ENCODE measurements at regions not wholly inside any gene's neighbourhood (a gene's known extent, or its start where the extent isn't known, plus 50 kb on each side); places are given as distances from the start of the nearest gene placed in this dataset.

GRCh38 chr13:59111751-59112171, 1052.0 kb downstream of the DIAPH3 start:
- Mint-ChIP-seq H3K27me3 (ENCODE audit: low read depth in 3 of 3) (no peaks in the 10 kb centered on the region), H3K36me3 (peaks cover 0 to 4% (median 0%) of the 10 kb centered on the region in 3 donors), H3K9me3 (peaks cover 0 to 48% (median 10%) of the 10 kb centered on the region in 6 donors), H3K27ac (no peak overlapping the region), H3K4me1 (no peaks in the 10 kb centered on the region), H3K4me3 (no peak overlapping the region)
- no peak for DNase-seq

GRCh38 chr13:59112221-59112718, 1051.5 kb downstream of the DIAPH3 start:
- Mint-ChIP-seq H3K36me3 (peaks cover 0 to 4% (median 0%) of the 10 kb centered on the region in 3 donors), H3K4me3 (no peak overlapping the region), H3K27ac (no peak overlapping the region), H3K9me3 (peaks cover 0 to 44% (median 9%) of the 10 kb centered on the region in 6 donors), H3K4me1 (no peaks in the 10 kb centered on the region), H3K27me3 (ENCODE audit: low read depth in 3 of 3) (no peaks in the 10 kb centered on the region)
- no peak for DNase-seq

GRCh38 chr13:59119475-59119874, 1044.3 kb downstream of the DIAPH3 start:
- Mint-ChIP-seq H3K4me3 (no peak overlapping the region), H3K27me3 (ENCODE audit: low read depth in 3 of 3) (no peaks in the 10 kb centered on the region), H3K4me1 (no peaks in the 10 kb centered on the region), H3K9me3 (peaks cover 3 to 41% (median 8%) of the 10 kb centered on the region in 6 donors), H3K36me3 (peaks cover 0 to 7% (median 0%) of the 10 kb centered on the region in 3 donors), H3K27ac (no peak overlapping the region)
- DNase-seq = no peak

DNA sequence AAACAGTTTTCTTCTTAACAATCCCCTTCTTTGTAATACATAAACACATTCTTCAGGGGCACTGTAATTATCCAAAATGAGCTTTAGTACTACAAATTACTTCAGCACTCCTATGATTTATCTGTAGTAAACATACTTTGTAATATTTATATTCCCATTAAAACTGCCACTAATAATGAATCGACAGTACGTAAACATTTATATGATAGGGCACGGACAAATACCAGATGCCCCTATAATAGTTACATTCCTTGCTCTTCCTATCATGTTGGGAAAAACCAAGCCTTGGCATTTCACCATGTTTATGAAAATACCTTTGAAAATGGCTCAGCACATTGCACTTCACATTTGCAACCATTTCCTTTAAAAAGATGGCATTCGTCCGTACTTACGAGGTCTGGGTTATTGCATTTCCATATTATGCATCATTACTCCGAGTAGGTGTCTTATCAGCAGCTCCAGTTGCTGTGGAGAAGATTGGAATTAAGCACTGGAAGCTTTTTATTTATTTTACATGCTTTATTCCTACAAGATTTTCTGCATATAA, 1043.4 kb downstream of the DIAPH3 start:
- Mint-ChIP-seq H3K27me3 (ENCODE audit: low read depth in 3 of 3) (peaks cover 0 to 3% (median 0%) of the 10 kb centered on the region in 3 donors), H3K36me3 (peaks cover 0 to 7% (median 0%) of the 10 kb centered on the region in 3 donors), H3K27ac (no peak overlapping the region), H3K4me3 (no peak overlapping the region), H3K9me3 (peaks cover 6 to 42% (median 11%) of the 10 kb centered on the region in 6 donors), H3K4me1 (no peaks in the 10 kb centered on the region)
- no peak for DNase-seq

GRCh38 chr13:59121507-59121906, 1042.2 kb downstream of the DIAPH3 start:
- H3K27ac Mint-ChIP-seq = no peak overlapping the region
- peaks cover 0 to 3% (median 0%) of the 10 kb centered on the region in 3 donors for H3K27me3 Mint-ChIP-seq (ENCODE audit: low read depth in 3 of 3)
- no peaks in the 10 kb centered on the region for H3K4me1 Mint-ChIP-seq
- peaks cover 6 to 42% (median 12%) of the 10 kb centered on the region in 6 donors for H3K9me3 Mint-ChIP-seq
- no peak overlapping the region for H3K4me3 Mint-ChIP-seq
- no peak for DNase-seq
- peaks cover 0 to 7% (median 0%) of the 10 kb centered on the region in 3 donors for H3K36me3 Mint-ChIP-seq

GRCh38 chr13:59126474-59126873, 1037.3 kb downstream of the DIAPH3 start:
- Mint-ChIP-seq H3K36me3 (peaks cover 0 to 2% (median 0%) of the 10 kb centered on the region in 3 donors), H3K4me3 (no peak overlapping the region), H3K9me3 (peaks cover 3 to 51% (median 13%) of the 10 kb centered on the region in 6 donors), H3K27me3 (ENCODE audit: low read depth in 3 of 3) (peaks cover 0 to 3% (median 2%) of the 10 kb centered on the region in 3 donors), H3K4me1 (no peaks in the 10 kb centered on the region), H3K27ac (no peak overlapping the region)
- no peak for DNase-seq

DNA sequence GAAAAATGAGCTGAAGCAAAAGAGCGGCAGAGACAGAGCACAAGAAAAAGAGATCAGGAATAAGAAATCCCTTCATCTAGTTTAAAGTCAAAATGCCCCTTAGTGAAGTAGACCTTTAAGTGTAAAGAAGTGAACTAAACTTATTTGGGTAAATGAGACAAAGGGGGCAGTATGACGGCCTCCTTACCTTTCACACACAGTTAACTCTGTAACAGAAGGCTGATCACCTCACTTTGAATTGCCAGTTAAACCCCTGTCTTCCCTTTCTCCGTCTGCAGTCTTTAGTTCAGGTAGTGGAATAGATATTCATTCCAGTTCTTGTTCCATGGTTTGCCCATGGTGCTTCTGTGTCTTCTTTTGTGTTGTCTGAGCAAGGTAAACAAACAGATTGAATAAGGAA, 1029.8 kb downstream of the DIAPH3 start:
- no peak overlapping the region for H3K27ac Mint-ChIP-seq
- H3K27me3 Mint-ChIP-seq (ENCODE audit: low read depth in 3 of 3) = peaks cover 0 to 1% (median 1%) of the 10 kb centered on the region in 3 donors
- H3K4me1 Mint-ChIP-seq = no peaks in the 10 kb centered on the region
- no peak for DNase-seq
- no peaks in the 10 kb centered on the region for H3K36me3 Mint-ChIP-seq
- H3K4me3 Mint-ChIP-seq = no peak overlapping the region
- peaks cover 9 to 55% (median 19%) of the 10 kb centered on the region in 6 donors for H3K9me3 Mint-ChIP-seq

GRCh38 chr13:59144700-59145099, 1019.0 kb downstream of the DIAPH3 start:
- no peak overlapping the region for H3K27ac Mint-ChIP-seq
- no peaks in the 10 kb centered on the region for H3K27me3 Mint-ChIP-seq (ENCODE audit: low read depth in 3 of 3)
- no peak for DNase-seq
- H3K9me3 Mint-ChIP-seq = peaks cover 3 to 21% (median 11%) of the 10 kb centered on the region in 6 donors
- no peak overlapping the region for H3K4me3 Mint-ChIP-seq
- no peaks in the 10 kb centered on the region for H3K4me1 Mint-ChIP-seq
- H3K36me3 Mint-ChIP-seq = no peaks in the 10 kb centered on the region

GRCh38 chr13:59145381-59145780, 1018.3 kb downstream of the DIAPH3 start:
- Mint-ChIP-seq H3K9me3 (peaks cover 3 to 21% (median 11%) of the 10 kb centered on the region in 6 donors), H3K36me3 (no peaks in the 10 kb centered on the region), H3K27me3 (ENCODE audit: low read depth in 3 of 3) (no peaks in the 10 kb centered on the region), H3K4me3 (no peak overlapping the region), H3K27ac (no peak overlapping the region), H3K4me1 (no peaks in the 10 kb centered on the region)
- DNase-seq = no peak

GRCh38 chr13:59157181-59157580, 1006.5 kb downstream of the DIAPH3 start:
- H3K4me1 Mint-ChIP-seq = no peaks in the 10 kb centered on the region
- no peak overlapping the region for H3K4me3 Mint-ChIP-seq
- H3K27ac Mint-ChIP-seq = no peak overlapping the region
- DNase-seq = no peak
- no peaks in the 10 kb centered on the region for H3K36me3 Mint-ChIP-seq
- H3K9me3 Mint-ChIP-seq = peaks cover 8 to 17% (median 10%) of the 10 kb centered on the region in 6 donors
- H3K27me3 Mint-ChIP-seq (ENCODE audit: low read depth in 3 of 3) = peaks cover 0 to 3% (median 0%) of the 10 kb centered on the region in 3 donors

- Mint-ChIP-seq H3K4me1 (no peaks in the 10 kb centered on the region), H3K9me3 (peaks cover 7 to 34% (median 16%) of the 10 kb centered on the region in 6 donors), H3K4me3 (no peak overlapping the region), H3K36me3 (no peaks in the 10 kb centered on the region), H3K27me3 (ENCODE audit: low read depth in 3 of 3) (no peaks in the 10 kb centered on the region), H3K27ac (no peak overlapping the region)
- no peak for DNase-seq
Measured at GRCh38 chr13:59166174-59166573, 997.6 kb downstream of the DIAPH3 start.

GRCh38 chr13:59172076-59172475, 991.7 kb downstream of the DIAPH3 start:
- H3K27me3 Mint-ChIP-seq (ENCODE audit: low read depth in 3 of 3) = peaks cover 0 to 1% (median 0%) of the 10 kb centered on the region in 3 donors
- no peak overlapping the region for H3K4me3 Mint-ChIP-seq
- no peak for DNase-seq
- H3K36me3 Mint-ChIP-seq = no peaks in the 10 kb centered on the region
- no peak overlapping the region for H3K27ac Mint-ChIP-seq
- peaks cover 4 to 25% (median 9%) of the 10 kb centered on the region in 6 donors for H3K9me3 Mint-ChIP-seq
- H3K4me1 Mint-ChIP-seq = no peaks in the 10 kb centered on the region

DNA sequence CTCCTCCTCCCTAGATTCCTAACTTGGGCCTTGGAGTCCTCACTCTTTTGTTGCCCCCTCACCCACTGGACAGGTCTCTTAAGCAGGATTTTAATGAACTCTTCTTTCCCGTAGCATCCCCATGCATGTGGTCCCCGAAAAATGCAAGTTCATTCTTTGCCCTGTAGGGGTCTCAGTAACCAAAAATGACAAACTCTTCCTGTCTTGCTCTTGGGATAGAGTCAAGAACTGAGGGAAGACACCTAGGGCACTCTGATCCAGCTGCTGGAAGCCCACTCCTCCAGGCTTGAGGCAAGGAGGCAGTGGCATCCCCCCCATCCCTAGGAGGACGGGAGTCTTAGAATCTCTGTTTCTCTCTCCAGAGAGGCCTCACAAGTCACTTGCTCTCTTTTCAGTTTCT, 987.0 kb downstream of the DIAPH3 start:
- peaks cover 0 to 2% (median 0%) of the 10 kb centered on the region in 3 donors for H3K27me3 Mint-ChIP-seq (ENCODE audit: low read depth in 3 of 3)
- H3K27ac Mint-ChIP-seq = no peak overlapping the region
- peaks cover 2 to 20% (median 7%) of the 10 kb centered on the region in 6 donors for H3K9me3 Mint-ChIP-seq
- no peak for DNase-seq
- no peaks in the 10 kb centered on the region for H3K36me3 Mint-ChIP-seq
- no peak overlapping the region for H3K4me3 Mint-ChIP-seq
- no peaks in the 10 kb centered on the region for H3K4me1 Mint-ChIP-seq

DNA sequence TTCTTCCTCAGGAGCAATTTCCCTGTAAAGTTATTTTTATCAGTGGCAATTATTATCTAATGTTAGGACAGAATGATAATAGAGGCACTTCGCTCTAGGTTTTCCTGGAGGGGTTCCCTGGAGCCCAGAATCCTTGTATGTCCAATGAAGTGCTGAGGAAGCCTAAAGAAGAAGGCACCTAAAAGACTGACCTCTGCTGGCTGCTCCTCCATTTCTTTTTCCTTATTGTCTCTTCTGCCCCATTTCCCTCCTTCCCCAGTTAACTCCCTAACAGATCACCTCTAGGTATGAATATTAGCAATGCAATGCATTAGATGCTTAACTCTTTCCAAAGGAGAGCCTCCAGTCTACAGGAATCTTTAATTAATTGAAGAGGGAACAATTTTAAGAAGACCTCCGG, 985.4 kb downstream of the DIAPH3 start:
- Mint-ChIP-seq H3K27me3 (ENCODE audit: low read depth in 3 of 3) (peaks cover 0 to 2% (median 2%) of the 10 kb centered on the region in 3 donors), H3K27ac (no peak overlapping the region), H3K4me1 (no peaks in the 10 kb centered on the region), H3K36me3 (no peaks in the 10 kb centered on the region), H3K4me3 (no peak overlapping the region), H3K9me3 (peaks cover 2 to 20% (median 7%) of the 10 kb centered on the region in 6 donors)
- DNase-seq = no peak

DNA sequence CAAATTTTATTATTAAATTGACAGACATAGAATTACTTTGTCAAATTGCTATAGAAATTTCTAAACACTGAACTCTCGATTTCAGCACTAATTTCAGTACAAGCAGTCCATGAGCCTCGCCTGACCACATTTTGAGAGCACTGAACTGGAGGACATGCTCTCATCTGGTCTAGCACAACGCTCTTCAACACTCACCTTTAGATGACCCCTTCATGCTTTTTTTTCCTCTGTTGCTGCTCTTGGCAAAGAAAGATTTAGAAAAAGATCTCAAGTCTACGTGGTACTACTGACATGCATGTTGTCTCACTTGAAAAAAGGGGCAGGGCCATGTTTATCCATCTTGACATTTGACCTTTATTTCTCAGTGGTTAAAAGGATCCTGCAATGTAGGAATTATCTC, 981.5 kb downstream of the DIAPH3 start:
- H3K27ac Mint-ChIP-seq = no peak overlapping the region
- peaks cover 1 to 10% (median 4%) of the 10 kb centered on the region in 6 donors for H3K9me3 Mint-ChIP-seq
- no peaks in the 10 kb centered on the region for H3K4me1 Mint-ChIP-seq
- DNase-seq = no peak
- H3K4me3 Mint-ChIP-seq = no peak overlapping the region
- no peaks in the 10 kb centered on the region for H3K36me3 Mint-ChIP-seq
- peaks cover 0 to 2% (median 1%) of the 10 kb centered on the region in 3 donors for H3K27me3 Mint-ChIP-seq (ENCODE audit: low read depth in 3 of 3)

Measured in immature natural killer cell (primary cell).